K562 (cell line): ENCODE measurements at regions not wholly inside any gene's neighbourhood (a gene's known extent, or its start where the extent isn't known, plus 50 kb on each side); places are given as distances from the start of the nearest gene placed in this dataset.
A peak's percentile ranks its signal among the peaks of the same experiment; 100 is the strongest.

ENCODE experiments used
- ATAC-seq: fragments of 200-7000 bp; cut with Tn5 transposase; 3 replicates; pipeline ENCODE4 v1.9.1; 2020; ENCODE audit warnings: moderate library complexity
- BruUV-seq: library from RNA; stranded (reverse); fragments of 400-500 nt; replicated peaks from 2 replicates; lab custom pipeline; 2021; lab: Mats Ljungman, UMichigan
- CTCF ChIA-PET: fragments of 300-600 bp; formaldehyde crosslinking; extraction: SDS; loops from one replicate; lab custom pipeline; 2021; ENCODE audit warnings: low intra/inter-chr PET ratio; lab: Yijun Ruan, JAX
- POLR2A ChIA-PET: fragments of 300-600, 350-650 bp; sonication (Branson Sonifier 250); formaldehyde crosslinking; extraction: SDS; loops from one replicate; lab custom pipeline; 2021; ENCODE audit warnings: antibody characterized with exemption, inconsistent platforms; lab: Yijun Ruan, JAX
- DNase-seq, 4 experiments: peaks; one replicate each; pipeline versions ENCODE4 v3.0.0 to v3.0.0-alpha.2; 2011 to 2018; ENCODE audit warnings: low spot score in 3 of 4, mixed read lengths in 3 of 4; ENCODE audit errors: extremely low read depth in 1 of 4
- FAIRE-seq: peaks from 2 replicates; lab custom pipeline; 2011; peaks lifted over from hg19 to GRCh38; lab: Jason Lieb, UNC
- H2AFZ ChIP-seq: 2 replicates; pipeline ENCODE4 v1.6.0; 2011; ENCODE audit warnings: low read depth, low read length, control low read depth, inconsistent platforms
- H3K27ac ChIP-seq: fragments of 200-600 bp; 3 replicates; pipeline ENCODE4 v1.8.0; 2011; ENCODE audit warnings: low read depth, mild to moderate bottlenecking, control low read depth, inconsistent platforms, low read length, moderate library complexity, mixed read lengths; ENCODE audit errors: extremely low read depth
- H3K27me3 ChIP-seq, 2 experiments: fragments of 300-600 bp in 1 of 2; 2 replicates in 1 of 2; 3 replicates in 1 of 2; pipeline versions ENCODE4 v1.6.0 to v1.8.0; 2011; ENCODE audit warnings: inconsistent platforms in 2 of 2, low read length in 2 of 2, mild to moderate bottlenecking in 1 of 2, mixed read lengths in 1 of 2, moderate library complexity in 1 of 2; ENCODE audit not compliant: control insufficient read depth in 2 of 2, insufficient read depth in 2 of 2
- H3K36me3 ChIP-seq: fragments of 300-600 bp; 3 replicates; pipeline ENCODE4 v1.8.0; 2011; ENCODE audit warnings: mild to moderate bottlenecking, low read length, inconsistent platforms; ENCODE audit not compliant: control insufficient read depth, insufficient read depth
- H3K4me1 ChIP-seq, 2 experiments: fragments of 200-600 bp in 1 of 2; replicated peaks in 1 of 2; 2 replicates in 1 of 2; 3 replicates in 1 of 2; pipeline versions ENCODE4 v1.5.1 to v1.8.0; 2011; ENCODE audit warnings: inconsistent platforms in 2 of 2, low read length in 2 of 2, mild to moderate bottlenecking in 1 of 2, mixed read lengths in 1 of 2, moderate library complexity in 1 of 2; ENCODE audit not compliant: control insufficient read depth in 2 of 2, insufficient read depth in 2 of 2
- H3K4me2 ChIP-seq: 2 replicates; pipeline ENCODE4 v1.6.1; 2011; ENCODE audit warnings: low read length, control low read depth, inconsistent platforms, mixed read lengths; ENCODE audit not compliant: insufficient read depth
- H3K4me3 ChIP-seq: fragments of 200-600 bp; sonication (generic), shearing (Covaris generic); 2 replicates; pipeline ENCODE4 v1.5.1; 2016; ENCODE audit warnings: control low read depth, inconsistent platforms
- H3K79me2 ChIP-seq: fragments of 200-600 bp; 3 replicates; pipeline ENCODE4 v1.8.0; 2011; ENCODE audit warnings: low read length, inconsistent platforms; ENCODE audit not compliant: control insufficient read depth, insufficient read depth
- H3K9ac ChIP-seq, 2 experiments: 2 replicates each; pipeline versions ENCODE4 v1.6.0 to v1.6.1; 2011; ENCODE audit warnings: low read depth in 2 of 2, low read length in 2 of 2, control low read depth in 1 of 2, inconsistent platforms in 1 of 2, mild to moderate bottlenecking in 1 of 2, mixed read lengths in 1 of 2; ENCODE audit not compliant: insufficient read depth in 1 of 2
- H3K9me1 ChIP-seq: one replicate; pipeline ENCODE4 v1.6.0; 2011; ENCODE audit warnings: inconsistent platforms, mild to moderate bottlenecking, low read length, moderate library complexity; ENCODE audit not compliant: control insufficient read depth, insufficient read depth
- H3K9me3 ChIP-seq: replicated peaks from 2 replicates; pipeline ENCODE4 v1.5.1; 2011; ENCODE audit warnings: low read depth, low read length, inconsistent platforms; ENCODE audit not compliant: control insufficient read depth, insufficient read depth
- H4K20me1 ChIP-seq: replicated peaks from 2 replicates; pipeline ENCODE4 v1.6.1; 2011; ENCODE audit warnings: low read length, inconsistent platforms, mixed read lengths; ENCODE audit not compliant: control insufficient read depth, insufficient read depth
- JUNB ChIP-seq: fragments of 450-650 bp; formaldehyde crosslinking; conservative IDR thresholded peaks from 2 replicates; pipeline ENCODE4 v1.4.0; 2020; ENCODE audit warnings: mild to moderate bottlenecking
- SFPQ ChIP-seq: fragments of 200-400 bp; formaldehyde crosslinking; IDR thresholded peaks from 2 replicates; pipeline ENCODE4 v1.6.1; 2017; ENCODE audit warnings: mild to moderate bottlenecking, low read depth, low read length, moderate library complexity
- TOE1 ChIP-seq, 2 experiments: fragments of 450-650 bp in 1 of 2; sonication (generic) in 1 of 2; formaldehyde crosslinking in 1 of 2; IDR thresholded peaks; 2 replicates each; pipeline versions ENCODE4 v1.7.1 to v1.8.0; 2016 to 2022; ENCODE audit warnings: borderline replicate concordance in 2 of 2, mild to moderate bottlenecking in 2 of 2, antibody characterized with exemption in 1 of 2, inconsistent platforms in 1 of 2, low read depth in 1 of 2, missing genetic modification reagents in 1 of 2, moderate library complexity in 1 of 2
- ZFP1 ChIP-seq: fragments of 450-650 bp; formaldehyde crosslinking; IDR thresholded peaks from 2 replicates; pipeline ENCODE4 v1.4.0; 2020; ENCODE audit warnings: mild to moderate bottlenecking, mixed read lengths
- ZNF398 ChIP-seq: fragments of 250-450 bp; sonication (Bioruptor Pico); IDR thresholded peaks from 2 replicates; pipeline ENCODE4 v1.8.0; 2021; ENCODE audit warnings: moderate library complexity, mild to moderate bottlenecking, inconsistent platforms
- in situ Hi-C: fragments of 300-500 bp; cut with MboI; formaldehyde crosslinking; loops from 4 replicates; pipeline ENCODE4 v1.15.0; 2018; ENCODE audit warnings: inconsistent platforms, mixed read lengths
- intact Hi-C: fragments of 100-400 bp; cut with micrococcal nuclease; formaldehyde crosslinking; loops from 2 replicates; pipeline ENCODE4 v1.14.2; 2022

DNA sequence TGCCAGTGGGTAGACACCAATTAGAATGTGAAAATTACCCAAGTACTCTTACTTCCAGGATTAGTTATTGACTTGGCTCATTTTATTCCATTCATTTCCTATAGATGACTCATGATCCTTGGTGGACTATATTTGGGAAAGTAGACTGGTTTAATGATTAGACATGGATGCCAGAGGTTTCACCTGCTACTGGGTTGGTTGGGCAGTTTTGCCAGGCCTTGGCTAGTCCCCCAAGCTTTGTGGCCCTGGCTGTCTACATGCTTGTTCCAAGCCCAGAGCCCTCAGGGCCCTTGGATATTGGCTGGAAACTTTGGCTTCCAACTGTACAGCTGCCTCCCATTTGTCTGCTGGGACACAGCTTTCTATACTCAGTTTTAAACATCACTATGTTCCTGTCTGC lies 104.1 kb downstream of the ZFP64 start (continued):
- TF ChIP-seq ZNF398 (CRISPR knock-in tag) (no peak), JUNB (CRISPR knock-in tag) (no peak), SFPQ (no peak)

- in situ Hi-C loops, result loop anchor here (10.0 to 25.0 kb wide), 2 partner anchors 712 to 1100 kb away; no protein-coding TSS in a partner anchor
- CTCF ChIA-PET, result no interaction called here
Observed at GRCh38 chr20:52086878-52087277, 104.7 kb downstream of the ZFP64 start.

More at GRCh38 chr20:52086878-52087277, 104.7 kb downstream of the ZFP64 start:
- BruUV-seq, result no TSS peak
- Histone ChIP-seq H3K27ac (no peak overlapping the region), H3K9ac (no peak overlapping the region), H3K79me2 (no peaks in the 10 kb centered on the region), H3K27me3 (no peaks in the 10 kb centered on the region), H3K4me3 (no peak overlapping the region)
- FAIRE-seq (no peak), ATAC-seq (no peak), DNase-seq (no peak)
- TF ChIP-seq ZFP1 (CRISPR knock-in tag), result peak; percentile 98
- no peak for TF ChIP-seq TOE1 (IDR thresholded peaks at IDR 0.05; ENCODE audit: borderline replicate concordance)
- no peak for TF ChIP-seq TOE1 (CRISPR knock-in tag; IDR thresholded peaks at IDR 0.05; ENCODE audit: borderline replicate concordance, low read depth)
- TF ChIP-seq, all 486 proteins: peak for 1
- no peak overlapping the region for H2AFZ ChIP-seq
- no peaks in the 10 kb centered on the region for H3K36me3 ChIP-seq
- H3K4me1 ChIP-seq, result no peaks in the 10 kb centered on the region; a peak in 1 of 5 replicates
- H3K9me1 ChIP-seq, result no peaks in the 10 kb centered on the region
- H3K9me3 ChIP-seq, result peaks cover 3% of the 10 kb centered on the region
- intact Hi-C loops, result no loop called here
- POLR2A ChIA-PET, result no interaction called here
- no peaks in the 10 kb centered on the region for H4K20me1 ChIP-seq
- H3K4me2 ChIP-seq, result no peak overlapping the region
